GM12878 (cell line): ENCODE measurements at regions not wholly inside any gene's neighbourhood (a gene's known extent, or its start where the extent isn't known, plus 50 kb on each side); places are given as distances from the start of the nearest gene placed in this dataset.

Experiments
- ATAC-seq: fragments of 200-7000 bp; cut with Tn5 transposase; 3 replicates; pipeline ENCODE4 v1.9.1; 2020; ENCODE audit warnings: mild to moderate bottlenecking, moderate library complexity
- BruUV-seq: library from RNA; stranded (reverse); fragments of 400-500 nt; replicated peaks from 2 replicates; lab custom pipeline; 2021; lab: Mats Ljungman, UMichigan
- CTCF ChIA-PET: fragments of 300-600 bp; sonication (Branson Sonifier 250); formaldehyde crosslinking; extraction: SDS; loops from one replicate; lab custom pipeline; 2021; ENCODE audit warnings: inconsistent platforms; lab: Yijun Ruan, JAX
- POLR2A ChIA-PET: fragments of 350-600 bp; formaldehyde crosslinking; extraction: SDS; loops from one replicate; lab custom pipeline; 2021; ENCODE audit warnings: inconsistent platforms; lab: Charles Lee
- RAD21 ChIA-PET: fragments of 300-600 bp; sonication (Branson Sonifier 250); formaldehyde crosslinking; loops from one replicate; lab custom pipeline; 2023; ENCODE audit warnings: antibody characterized with exemption; ENCODE audit not compliant: unreplicated experiment; lab: Charles Lee
- SMC1A ChIA-PET: fragments of 300-600 bp; sonication (Branson Sonifier 250); formaldehyde crosslinking; loops from one replicate; lab custom pipeline; 2023; ENCODE audit not compliant: unreplicated experiment, uncharacterized antibody; lab: Charles Lee
- DNase-seq: peaks from one replicate; pipeline ENCODE4 v3.0.0-alpha.2; 2011; ENCODE audit warnings: low read depth, low spot score
- FAIRE-seq: peaks from 3 replicates; lab custom pipeline; 2011; peaks lifted over from hg19 to GRCh38; lab: Jason Lieb, UNC
- H2AFZ ChIP-seq: 2 replicates; pipeline ENCODE4 v1.6.0; 2011; ENCODE audit warnings: low read depth, low read length, control low read depth; ENCODE audit not compliant: control insufficient read depth
- H3K27ac ChIP-seq: 2 replicates; pipeline ENCODE4 v1.5.1; 2011; ENCODE audit warnings: control low read depth; ENCODE audit not compliant: control insufficient read depth, insufficient read depth
- H3K27me3 ChIP-seq, 2 experiments: replicated peaks in 1 of 2; 2 replicates each; pipeline versions ENCODE4 v1.6.0 to v1.6.1; 2011; ENCODE audit warnings: low read length in 1 of 2; ENCODE audit not compliant: control insufficient read depth in 2 of 2, insufficient read depth in 2 of 2
- H3K36me3 ChIP-seq, 2 experiments: 2 replicates each; pipeline ENCODE4 v1.5.1; 2011; ENCODE audit warnings: low read length in 1 of 2; ENCODE audit not compliant: control insufficient read depth in 2 of 2, insufficient read depth in 2 of 2
- H3K4me1 ChIP-seq: 2 replicates; pipeline ENCODE4 v1.6.1; 2011; ENCODE audit warnings: mild to moderate bottlenecking, low read length, moderate library complexity, mixed read lengths; ENCODE audit not compliant: control insufficient read depth, insufficient read depth
- H3K4me2 ChIP-seq: 2 replicates; pipeline ENCODE4 v1.6.0; 2011; ENCODE audit warnings: control low read depth; ENCODE audit not compliant: control insufficient read depth, insufficient read depth
- H3K4me3 ChIP-seq: fragments of 200-600 bp; sonication (generic); 2 replicates; pipeline ENCODE4 v1.5.1; 2016
- H3K79me2 ChIP-seq: 2 replicates; pipeline ENCODE4 v1.6.0; 2011; ENCODE audit warnings: low read length; ENCODE audit not compliant: control insufficient read depth, insufficient read depth
- H3K9ac ChIP-seq: 2 replicates; pipeline ENCODE4 v1.8.0; 2011; ENCODE audit warnings: low read length, control low read depth, mixed read lengths; ENCODE audit not compliant: control insufficient read depth, insufficient read depth
- H3K9me3 ChIP-seq: replicated peaks from 3 replicates; pipeline ENCODE4 v1.5.1; 2011; ENCODE audit warnings: mild to moderate bottlenecking, low read length; ENCODE audit not compliant: control insufficient read depth, insufficient read depth
- H4K20me1 ChIP-seq: 2 replicates; pipeline ENCODE4 v1.6.0; 2011; ENCODE audit not compliant: control insufficient read depth, insufficient read depth
- BHLHE40 ChIP-seq, 2 experiments: fragments of 450-650 bp in 1 of 2; IDR thresholded peaks; 2 replicates each; pipeline ENCODE4 v1.6.1; 2011 to 2017; ENCODE audit warnings: low read depth in 2 of 2, borderline replicate concordance in 1 of 2, improper control_type of control experiment in 1 of 2, low read length in 1 of 2, mild to moderate bottlenecking in 1 of 2
- CBFB ChIP-seq: IDR thresholded peaks from 2 replicates; pipeline ENCODE4 v1.6.1; 2016; ENCODE audit warnings: antibody characterized with exemption, low read depth
- CBX3 ChIP-seq: fragments of 200-600 bp; sonication (generic); IDR thresholded peaks from 2 replicates; pipeline ENCODE4 v1.6.1; 2016; ENCODE audit warnings: low read depth, borderline replicate concordance
- EZH2 ChIP-seq: IDR thresholded peaks from 2 replicates; pipeline ENCODE4 v1.6.1; 2012; ENCODE audit warnings: low read depth, mild to moderate bottlenecking, control low read depth, inconsistent platforms, low read length, borderline replicate concordance; ENCODE audit not compliant: control insufficient read depth
- GABPA ChIP-seq: IDR thresholded peaks from 2 replicates; pipeline ENCODE4 v1.6.1; 2014; ENCODE audit warnings: antibody characterized with exemption, low read depth, mild to moderate bottlenecking, inconsistent platforms
- HDAC6 ChIP-seq: fragments of 200-600 bp; sonication (generic); IDR thresholded peaks from one replicate; pipeline ENCODE4 v1.8.0; 2017; ENCODE audit warnings: antibody characterized with exemption; ENCODE audit not compliant: unreplicated experiment
- IKZF1 ChIP-seq: fragments of 450-650 bp; conservative IDR thresholded peaks from 2 replicates; pipeline ENCODE4 v1.6.1; 2017; ENCODE audit warnings: antibody characterized with exemption, mild to moderate bottlenecking
- JUNB ChIP-seq: IDR thresholded peaks from 2 replicates; pipeline ENCODE4 v1.6.1; 2016; ENCODE audit warnings: antibody characterized with exemption, mild to moderate bottlenecking
- MXI1 ChIP-seq: fragments of 150-350 bp; IDR thresholded peaks from 2 replicates; pipeline ENCODE4 v1.6.1; 2011; ENCODE audit warnings: low read depth, mild to moderate bottlenecking, inconsistent platforms, low read length, improper control_type of control experiment
- PAX8 ChIP-seq: fragments of 450-650 bp; IDR thresholded peaks from 2 replicates; pipeline ENCODE4 v1.6.1; 2017; ENCODE audit warnings: mild to moderate bottlenecking, moderate library complexity
- SIX5 ChIP-seq: IDR thresholded peaks from 2 replicates; pipeline ENCODE4 v1.6.1; 2011; ENCODE audit warnings: mild to moderate bottlenecking, low read depth, low read length, moderate library complexity; ENCODE audit not compliant: severe bottlenecking
- TCF3 ChIP-seq: IDR thresholded peaks from 2 replicates; pipeline ENCODE4 v1.6.1; 2012; ENCODE audit warnings: low read depth, mild to moderate bottlenecking, low read length, borderline replicate concordance; ENCODE audit not compliant: insufficient read depth
- ZNF622 ChIP-seq: fragments of 450-650 bp; IDR thresholded peaks from 2 replicates; pipeline ENCODE4 v1.6.1; 2017; ENCODE audit warnings: mild to moderate bottlenecking, inconsistent platforms
- ZZZ3 ChIP-seq: IDR thresholded peaks from 2 replicates; pipeline ENCODE4 v1.6.1; 2011; ENCODE audit warnings: low read depth; ENCODE audit not compliant: control insufficient read depth, insufficient read length
- WGBS: methylation state at CpG from one replicate; pipeline ENCODE4 v1.1.6; 2016; ENCODE audit warnings: low lambda C conversion rate; ENCODE audit not compliant: insufficient replicate concordance, insufficient coverage; ENCODE audit errors: missing lambda C conversion rate; 5-methylcytosine and 5-hydroxymethylcytosine counted together
- in situ Hi-C: fragments of 300-500 bp; cut with MboI; formaldehyde crosslinking; loops from 9 replicates; pipeline ENCODE4 v1.14.3; 2018; ENCODE audit warnings: mixed read lengths
- intact Hi-C: fragments of 100-400 bp; cut with micrococcal nuclease; formaldehyde crosslinking; loops from one replicate; pipeline ENCODE4 v1.14.2; 2022; ENCODE audit not compliant: unreplicated experiment
- TF ChIP-seq, protein P1 (sequence below): fragments of 450-650 bp; IDR thresholded peaks from 2 replicates; pipeline ENCODE4 v1.6.1; 2017; ENCODE audit warnings: low read depth, mild to moderate bottlenecking, moderate library complexity
- TF ChIP-seq, protein P2 (sequence below): fragments of 450-650 bp; formaldehyde crosslinking; IDR thresholded peaks from 2 replicates; pipeline ENCODE4 v1.5.0; 2022; ENCODE audit warnings: mild to moderate bottlenecking, missing genetic modification characterization
- TF ChIP-seq, protein P3 (sequence below): fragments of 450-650 bp; IDR thresholded peaks from 2 replicates; pipeline ENCODE4 v1.6.1; 2017; ENCODE audit warnings: mild to moderate bottlenecking

DNA sequence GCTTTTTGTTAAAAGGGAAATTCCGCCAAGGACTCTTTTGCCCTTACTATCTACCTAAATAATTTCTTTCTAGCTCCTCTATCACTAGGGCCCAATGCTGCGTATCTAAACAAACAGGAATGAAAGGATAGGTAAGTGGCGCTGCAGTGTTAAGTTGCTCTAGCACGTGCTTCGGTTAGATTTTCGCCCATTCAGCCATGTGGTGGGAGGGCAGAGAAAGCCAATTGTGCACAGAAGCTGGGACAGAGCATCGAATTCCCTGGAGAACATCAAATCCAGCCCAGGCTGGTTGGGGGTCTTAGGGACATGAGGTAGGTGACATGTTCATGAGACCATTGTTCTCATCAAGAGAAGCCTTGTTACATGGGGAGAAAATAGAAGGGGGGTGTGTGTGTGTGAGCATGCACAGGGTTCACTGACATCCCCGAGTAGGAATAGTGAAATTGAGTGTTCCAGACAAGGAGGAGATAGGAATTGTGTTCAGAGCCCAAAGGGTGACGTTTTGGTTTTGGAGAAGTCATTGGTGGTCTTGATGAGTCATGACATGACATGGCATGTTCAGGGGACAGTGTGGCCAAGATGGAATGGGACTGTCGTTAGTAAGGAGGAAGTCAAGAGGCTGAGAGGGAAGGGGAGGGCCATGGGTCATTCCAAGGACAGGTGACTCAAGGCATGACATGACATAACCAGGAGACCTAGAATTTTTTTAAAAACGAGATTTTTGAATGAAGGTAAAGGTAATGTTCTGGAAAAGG lies 107.1 kb downstream of the TLR5 start:
- H4K20me1 ChIP-seq = no peaks in the 10 kb centered on the region
- H3K79me2 ChIP-seq = no peaks in the 10 kb centered on the region
- H3K4me3 ChIP-seq = no peak overlapping the region
- no peaks in the 10 kb centered on the region for H3K9me3 ChIP-seq
- ChIA-PET CTCF (no interaction called here), POLR2A (no interaction called here), RAD21 (no interaction called here), SMC1A (no interaction called here)
- no peak for DNase-seq
- H3K9ac ChIP-seq = no peak overlapping the region
- no peak overlapping the region for H3K4me2 ChIP-seq
- no TSS peak for BruUV-seq
- in situ Hi-C loops = no loop called here
- H3K36me3 ChIP-seq = no peaks in the 10 kb centered on the region
- no peak overlapping the region for H3K27ac ChIP-seq
- no peaks in the 10 kb centered on the region; a peak in 1 of 4 replicates for H3K27me3 ChIP-seq
- no peaks in the 10 kb centered on the region for H3K4me1 ChIP-seq
- ATAC-seq = no peak
- intact Hi-C loops = no loop called here
- FAIRE-seq = no peak
- WGBS = 21% methylated on average over 11 of the region's 11 CpGs
- no peak overlapping the region for H2AFZ ChIP-seq
- TF ChIP-seq TCF3 (no peak), MXI1 (no peak), ZNF622 (no peak), ZZZ3 (no peak), JUNB (no peak), EZH2 (no peak), BHLHE40 (IDR thresholded peaks at IDR 0.05; ENCODE audit: borderline replicate concordance in 1 of 2, low read depth in 2 of 2, low read length in 1 of 2) (no peak), SIX5 (no peak), PAX8 (no peak), GABPA (no peak), CBFB (no peak), HDAC6 (no peak), CBX3 (no peak), IKZF1 (no peak)
- TF ChIP-seq, protein P1, sequence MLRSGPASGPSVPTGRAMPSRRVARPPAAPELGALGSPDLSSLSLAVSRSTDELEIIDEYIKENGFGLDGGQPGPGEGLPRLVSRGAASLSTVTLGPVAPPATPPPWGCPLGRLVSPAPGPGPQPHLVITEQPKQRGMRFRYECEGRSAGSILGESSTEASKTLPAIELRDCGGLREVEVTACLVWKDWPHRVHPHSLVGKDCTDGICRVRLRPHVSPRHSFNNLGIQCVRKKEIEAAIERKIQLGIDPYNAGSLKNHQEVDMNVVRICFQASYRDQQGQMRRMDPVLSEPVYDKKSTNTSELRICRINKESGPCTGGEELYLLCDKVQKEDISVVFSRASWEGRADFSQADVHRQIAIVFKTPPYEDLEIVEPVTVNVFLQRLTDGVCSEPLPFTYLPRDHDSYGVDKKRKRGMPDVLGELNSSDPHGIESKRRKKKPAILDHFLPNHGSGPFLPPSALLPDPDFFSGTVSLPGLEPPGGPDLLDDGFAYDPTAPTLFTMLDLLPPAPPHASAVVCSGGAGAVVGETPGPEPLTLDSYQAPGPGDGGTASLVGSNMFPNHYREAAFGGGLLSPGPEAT = no peak
- TF ChIP-seq, protein P2, sequence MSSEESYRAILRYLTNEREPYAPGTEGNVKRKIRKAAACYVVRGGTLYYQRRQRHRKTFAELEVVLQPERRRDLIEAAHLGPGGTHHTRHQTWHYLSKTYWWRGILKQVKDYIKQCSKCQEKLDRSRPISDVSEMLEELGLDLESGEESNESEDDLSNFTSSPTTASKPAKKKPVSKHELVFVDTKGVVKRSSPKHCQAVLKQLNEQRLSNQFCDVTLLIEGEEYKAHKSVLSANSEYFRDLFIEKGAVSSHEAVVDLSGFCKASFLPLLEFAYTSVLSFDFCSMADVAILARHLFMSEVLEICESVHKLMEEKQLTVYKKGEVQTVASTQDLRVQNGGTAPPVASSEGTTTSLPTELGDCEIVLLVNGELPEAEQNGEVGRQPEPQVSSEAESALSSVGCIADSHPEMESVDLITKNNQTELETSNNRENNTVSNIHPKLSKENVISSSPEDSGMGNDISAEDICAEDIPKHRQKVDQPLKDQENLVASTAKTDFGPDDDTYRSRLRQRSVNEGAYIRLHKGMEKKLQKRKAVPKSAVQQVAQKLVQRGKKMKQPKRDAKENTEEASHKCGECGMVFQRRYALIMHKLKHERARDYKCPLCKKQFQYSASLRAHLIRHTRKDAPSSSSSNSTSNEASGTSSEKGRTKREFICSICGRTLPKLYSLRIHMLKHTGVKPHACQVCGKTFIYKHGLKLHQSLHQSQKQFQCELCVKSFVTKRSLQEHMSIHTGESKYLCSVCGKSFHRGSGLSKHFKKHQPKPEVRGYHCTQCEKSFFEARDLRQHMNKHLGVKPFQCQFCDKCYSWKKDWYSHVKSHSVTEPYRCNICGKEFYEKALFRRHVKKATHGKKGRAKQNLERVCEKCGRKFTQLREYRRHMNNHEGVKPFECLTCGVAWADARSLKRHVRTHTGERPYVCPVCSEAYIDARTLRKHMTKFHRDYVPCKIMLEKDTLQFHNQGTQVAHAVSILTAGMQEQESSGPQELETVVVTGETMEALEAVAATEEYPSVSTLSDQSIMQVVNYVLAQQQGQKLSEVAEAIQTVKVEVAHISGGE (CRISPR knock-in tag) = no peak
- TF ChIP-seq, protein P3, sequence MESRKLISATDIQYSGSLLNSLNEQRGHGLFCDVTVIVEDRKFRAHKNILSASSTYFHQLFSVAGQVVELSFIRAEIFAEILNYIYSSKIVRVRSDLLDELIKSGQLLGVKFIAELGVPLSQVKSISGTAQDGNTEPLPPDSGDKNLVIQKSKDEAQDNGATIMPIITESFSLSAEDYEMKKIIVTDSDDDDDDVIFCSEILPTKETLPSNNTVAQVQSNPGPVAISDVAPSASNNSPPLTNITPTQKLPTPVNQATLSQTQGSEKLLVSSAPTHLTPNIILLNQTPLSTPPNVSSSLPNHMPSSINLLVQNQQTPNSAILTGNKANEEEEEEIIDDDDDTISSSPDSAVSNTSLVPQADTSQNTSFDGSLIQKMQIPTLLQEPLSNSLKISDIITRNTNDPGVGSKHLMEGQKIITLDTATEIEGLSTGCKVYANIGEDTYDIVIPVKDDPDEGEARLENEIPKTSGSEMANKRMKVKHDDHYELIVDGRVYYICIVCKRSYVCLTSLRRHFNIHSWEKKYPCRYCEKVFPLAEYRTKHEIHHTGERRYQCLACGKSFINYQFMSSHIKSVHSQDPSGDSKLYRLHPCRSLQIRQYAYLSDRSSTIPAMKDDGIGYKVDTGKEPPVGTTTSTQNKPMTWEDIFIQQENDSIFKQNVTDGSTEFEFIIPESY = no peak
